ENCODE measurements at regions not wholly inside any gene's neighbourhood (a gene's known extent, or its start where the extent isn't known, plus 50 kb on each side); places are given as distances from the start of the nearest gene placed in this dataset.

DNA sequence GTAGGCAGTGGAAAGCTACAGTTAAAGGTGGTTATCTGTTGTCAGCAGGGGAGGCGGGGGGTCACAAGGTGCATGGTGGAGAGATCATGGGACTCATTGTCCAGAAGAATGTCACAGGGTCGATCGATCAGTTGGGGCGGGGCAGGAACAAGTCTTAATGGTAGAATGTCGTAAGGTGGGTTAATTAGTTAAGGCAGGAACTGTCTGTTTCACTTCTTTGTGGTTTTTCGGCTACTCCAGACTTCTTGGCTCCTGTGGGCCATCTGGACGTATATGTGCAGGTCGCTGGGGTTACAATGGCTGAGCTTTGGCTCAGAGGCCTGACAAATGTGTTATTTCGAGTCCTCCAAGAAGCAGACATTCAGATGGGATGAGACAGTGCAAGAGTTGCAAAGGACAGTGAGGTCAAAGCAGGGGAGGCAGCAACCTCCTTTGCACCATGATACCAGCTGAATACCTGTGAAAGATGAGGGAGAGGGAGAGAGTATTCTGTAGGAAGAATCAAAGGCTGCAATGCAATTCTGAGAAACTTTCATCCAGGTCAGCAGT is 246.9 kb upstream of the TMEM132C start:
- no peak for TF ChIP-seq EZH2 (IDR thresholded peaks at IDR 0.05; ENCODE audit: low read depth, low read length, severe bottlenecking)
- no peak for TF ChIP-seq TAF1 (IDR thresholded peaks at IDR 0.05; ENCODE audit: low read depth, low read length)
- TF ChIP-seq, protein P1, sequence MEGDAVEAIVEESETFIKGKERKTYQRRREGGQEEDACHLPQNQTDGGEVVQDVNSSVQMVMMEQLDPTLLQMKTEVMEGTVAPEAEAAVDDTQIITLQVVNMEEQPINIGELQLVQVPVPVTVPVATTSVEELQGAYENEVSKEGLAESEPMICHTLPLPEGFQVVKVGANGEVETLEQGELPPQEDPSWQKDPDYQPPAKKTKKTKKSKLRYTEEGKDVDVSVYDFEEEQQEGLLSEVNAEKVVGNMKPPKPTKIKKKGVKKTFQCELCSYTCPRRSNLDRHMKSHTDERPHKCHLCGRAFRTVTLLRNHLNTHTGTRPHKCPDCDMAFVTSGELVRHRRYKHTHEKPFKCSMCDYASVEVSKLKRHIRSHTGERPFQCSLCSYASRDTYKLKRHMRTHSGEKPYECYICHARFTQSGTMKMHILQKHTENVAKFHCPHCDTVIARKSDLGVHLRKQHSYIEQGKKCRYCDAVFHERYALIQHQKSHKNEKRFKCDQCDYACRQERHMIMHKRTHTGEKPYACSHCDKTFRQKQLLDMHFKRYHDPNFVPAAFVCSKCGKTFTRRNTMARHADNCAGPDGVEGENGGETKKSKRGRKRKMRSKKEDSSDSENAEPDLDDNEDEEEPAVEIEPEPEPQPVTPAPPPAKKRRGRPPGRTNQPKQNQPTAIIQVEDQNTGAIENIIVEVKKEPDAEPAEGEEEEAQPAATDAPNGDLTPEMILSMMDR (IDR thresholded peaks at IDR 0.05; ENCODE audit: control extremely low read depth in 1 of 3, insufficient read depth in 1 of 3, low read depth in 1 of 3, low read length in 3 of 3) = no peak
- no peak for TF ChIP-seq SIRT6 (IDR thresholded peaks at IDR 0.05; ENCODE audit: low read length)
